Kasumi-1 (cell line): ENCODE measurements at regions not wholly inside any gene's neighbourhood (a gene's known extent, or its start where the extent isn't known, plus 50 kb on each side); places are given as distances from the start of the nearest gene placed in this dataset.

ENCODE experiments used
- DNase-seq, 2 experiments: peaks; one replicate each; lab custom pipeline; 2025; lab: John Stamatoyannopoulos, UW

GRCh38 chr9:130781569-130781968, 53.5 kb upstream of the ABL1 start:
- no peak for DNase-seq

- DNase-seq = no peak
These were observed 52.0 kb upstream of the ABL1 start for GRCh38 chr9:130782886-130783530.

- no peak for DNase-seq
These were observed 50.0 kb upstream of the ABL1 start for GRCh38 chr9:130785053-130785452.
